GM10248 (cell line): ENCODE measurements at regions not wholly inside any gene's neighbourhood (a gene's known extent, or its start where the extent isn't known, plus 50 kb on each side); places are given as distances from the start of the nearest gene placed in this dataset.
"Not testable (repeated sequence)": the region's sequence is repeated elsewhere in the genome, so short reads cannot be mapped to it uniquely, and the experiment has no call there.

ENCODE experiments used
- CTCF ChIA-PET: fragments of 300-600 bp; sonication (Branson Sonifier 250); formaldehyde crosslinking; extraction: SDS; loops from one replicate; lab custom pipeline; 2021; ENCODE audit warnings: antibody characterized with exemption; lab: Yijun Ruan, JAX
- POLR2A ChIA-PET: fragments of 350-650 bp; sonication (Branson Sonifier 250); formaldehyde crosslinking; extraction: SDS; loops from one replicate; lab custom pipeline; 2020; ENCODE audit warnings: antibody characterized with exemption; lab: Yijun Ruan, JAX
- DNase-seq: peaks from one replicate; pipeline ENCODE4 v3.0.0; 2012; ENCODE audit errors: extremely low spot score
- CTCF ChIP-seq: IDR thresholded peaks from 2 replicates; pipeline ENCODE4 v1.5.1; 2012; ENCODE audit warnings: mild to moderate bottlenecking, low read depth; ENCODE audit errors: extremely low read depth, missing control alignments, control extremely low read depth

DNA sequence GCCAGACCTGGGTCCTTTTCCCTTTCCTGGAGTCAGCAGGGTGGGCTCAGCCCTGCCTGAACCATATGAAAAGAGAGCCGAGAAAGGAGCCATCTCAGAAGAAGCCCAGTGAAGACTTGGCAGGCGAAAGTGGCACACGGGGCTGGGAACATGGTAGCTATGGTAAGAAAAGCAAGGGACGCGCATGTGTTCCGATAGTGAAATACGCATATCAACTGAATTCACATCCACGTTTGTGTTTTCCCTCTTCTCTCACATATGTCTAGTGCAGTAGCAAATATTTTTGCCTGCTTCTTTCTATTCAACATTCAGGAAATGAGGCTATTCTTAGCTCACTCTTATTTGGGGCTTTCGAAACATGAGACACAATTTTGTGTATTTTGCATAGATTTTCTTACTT is 54.1 kb upstream of the PEG3 start:
- ChIA-PET POLR2A (no interaction called here), CTCF (no interaction called here)
- no peak for DNase-seq
- no peak for TF ChIP-seq CTCF

DNA sequence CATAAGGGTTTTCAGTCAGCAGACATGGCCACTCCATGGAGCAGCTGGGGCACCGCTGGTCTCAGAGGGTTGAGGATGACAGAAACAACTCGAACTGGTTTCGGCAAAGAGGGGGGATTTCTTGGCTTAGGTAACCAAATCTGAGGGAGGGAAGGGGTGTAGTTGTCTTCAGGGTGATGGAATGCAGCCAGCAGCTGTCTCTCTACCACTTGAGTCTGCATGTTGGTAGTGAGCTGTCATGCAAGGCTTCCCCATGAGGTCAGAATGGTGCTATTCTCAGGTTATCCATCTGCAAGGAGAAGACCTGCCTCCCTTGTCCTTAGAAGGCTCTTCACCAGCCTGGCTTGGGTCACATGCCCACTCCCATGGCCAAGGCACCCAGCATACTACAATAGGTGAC is 55.6 kb upstream of the PEG3 start:
- no peak for TF ChIP-seq CTCF
- DNase-seq = no peak
- ChIA-PET POLR2A (no interaction called here), CTCF (no interaction called here)

- TF ChIP-seq CTCF = no peak
- POLR2A ChIA-PET = no interaction called here
- no peak for DNase-seq
- CTCF ChIA-PET = interaction anchor here (1.4 kb wide), 1 partner anchor 11 kb away, joined by 3 read pairs; no protein-coding TSS in a partner anchor
Measured at GRCh38 chr19:56899943-56900342, 59.4 kb upstream of the PEG3 start.

DNA sequence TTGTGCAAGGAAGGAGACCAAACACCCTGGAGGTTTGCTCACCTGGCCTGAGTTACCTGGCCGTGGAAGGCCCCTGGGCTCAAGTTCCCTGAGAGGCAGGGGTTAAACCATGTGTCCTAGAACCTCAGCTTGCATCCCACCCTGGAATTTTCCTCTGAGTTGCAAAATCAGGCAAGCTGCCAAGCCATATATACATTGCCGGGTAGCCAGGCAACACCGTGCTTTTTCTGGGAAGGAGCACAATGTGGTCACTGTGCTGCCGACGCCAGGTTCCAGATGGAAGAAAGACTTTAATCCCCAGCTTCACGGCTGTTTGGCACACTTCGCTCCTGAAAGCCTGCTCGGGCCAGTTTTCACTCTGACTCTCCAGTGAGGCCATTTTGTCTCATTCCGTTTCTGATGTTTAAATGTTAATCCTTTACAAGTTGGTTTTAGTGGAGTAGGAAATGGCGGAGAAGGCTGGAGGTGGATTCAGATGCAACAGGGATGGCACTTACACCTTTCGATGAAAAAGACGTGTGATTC is 60.1 kb upstream of the PEG3 start:
- DNase-seq = no peak
- TF ChIP-seq CTCF = no peak
- ChIA-PET POLR2A (no interaction called here), CTCF (interaction anchor here (1.4 kb wide), 1 partner anchor 11 kb away, joined by 3 read pairs; no protein-coding TSS in a partner anchor)

DNA sequence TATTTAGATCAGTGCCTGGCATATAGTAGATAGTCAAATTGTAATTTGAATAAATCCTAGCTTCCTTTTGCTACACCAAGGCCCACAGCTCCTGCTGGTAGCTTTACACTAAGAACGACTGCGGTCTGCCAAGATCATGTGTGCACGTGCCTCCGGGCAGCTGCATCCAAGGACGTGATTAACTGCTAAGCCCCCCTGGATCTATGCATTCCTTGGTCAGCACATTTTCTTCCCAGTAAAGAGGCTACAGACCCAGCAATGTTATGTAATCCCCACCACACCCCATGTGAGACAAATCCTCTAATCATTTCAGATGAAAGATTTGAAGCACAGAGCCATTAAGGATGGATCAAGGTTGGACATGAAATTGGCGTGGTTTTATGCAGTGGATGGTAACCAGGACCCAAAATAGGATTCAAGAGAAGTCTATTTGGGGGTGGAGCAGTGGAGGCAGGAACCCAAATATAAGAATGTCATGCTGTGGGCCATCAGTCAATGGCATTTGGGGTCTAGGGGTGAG is 65.2 kb upstream of the PEG3 start:
- DNase-seq = no peak
- ChIA-PET CTCF (no interaction called here), POLR2A (no interaction called here)
- TF ChIP-seq CTCF = no peak

DNA sequence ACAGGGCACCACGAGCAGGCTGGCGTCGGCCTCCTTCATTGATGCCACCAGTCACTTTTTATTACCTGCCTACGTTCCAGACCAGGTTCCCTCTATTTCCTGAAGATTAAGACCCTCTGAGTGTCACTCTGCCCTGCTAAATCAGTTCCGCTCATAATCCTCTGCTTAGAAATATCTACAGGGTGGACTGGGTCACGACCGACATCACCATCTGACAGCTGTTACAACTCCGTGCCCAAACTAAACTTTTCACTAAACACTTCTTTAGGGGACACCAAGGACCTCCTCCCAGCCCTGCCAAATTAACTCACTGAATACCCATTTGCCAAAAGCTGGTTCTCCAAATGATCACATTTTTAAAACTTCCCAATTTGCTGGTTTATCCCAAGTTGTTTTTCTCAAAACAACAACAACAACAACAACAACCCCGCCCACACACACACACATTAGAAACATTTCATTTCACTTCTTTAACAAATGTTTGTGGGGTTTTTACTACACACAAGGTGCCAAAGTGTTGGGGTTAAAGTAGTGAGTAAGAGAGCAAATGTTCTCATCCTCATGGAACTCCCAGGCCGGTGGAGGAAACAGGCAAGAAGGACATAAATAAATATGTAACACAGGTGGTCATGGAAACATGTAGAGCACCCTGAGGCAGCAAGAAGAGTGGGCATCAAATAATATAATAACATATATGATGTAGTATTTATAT is 72.0 kb upstream of the PEG3 start:
- TF ChIP-seq CTCF = no peak
- ChIA-PET POLR2A (no interaction called here), CTCF (no interaction called here)
- no peak for DNase-seq

GRCh38 chr19:56913113-56913455 is 72.6 kb upstream of the PEG3 start:
- POLR2A ChIA-PET, DNase-seq, CTCF ChIA-PET: not testable (repeated sequence)
